ENCODE measurements at regions not wholly inside any gene's neighbourhood (a gene's known extent, or its start where the extent isn't known, plus 50 kb on each side); places are given as distances from the start of the nearest gene placed in this dataset.

DNA sequence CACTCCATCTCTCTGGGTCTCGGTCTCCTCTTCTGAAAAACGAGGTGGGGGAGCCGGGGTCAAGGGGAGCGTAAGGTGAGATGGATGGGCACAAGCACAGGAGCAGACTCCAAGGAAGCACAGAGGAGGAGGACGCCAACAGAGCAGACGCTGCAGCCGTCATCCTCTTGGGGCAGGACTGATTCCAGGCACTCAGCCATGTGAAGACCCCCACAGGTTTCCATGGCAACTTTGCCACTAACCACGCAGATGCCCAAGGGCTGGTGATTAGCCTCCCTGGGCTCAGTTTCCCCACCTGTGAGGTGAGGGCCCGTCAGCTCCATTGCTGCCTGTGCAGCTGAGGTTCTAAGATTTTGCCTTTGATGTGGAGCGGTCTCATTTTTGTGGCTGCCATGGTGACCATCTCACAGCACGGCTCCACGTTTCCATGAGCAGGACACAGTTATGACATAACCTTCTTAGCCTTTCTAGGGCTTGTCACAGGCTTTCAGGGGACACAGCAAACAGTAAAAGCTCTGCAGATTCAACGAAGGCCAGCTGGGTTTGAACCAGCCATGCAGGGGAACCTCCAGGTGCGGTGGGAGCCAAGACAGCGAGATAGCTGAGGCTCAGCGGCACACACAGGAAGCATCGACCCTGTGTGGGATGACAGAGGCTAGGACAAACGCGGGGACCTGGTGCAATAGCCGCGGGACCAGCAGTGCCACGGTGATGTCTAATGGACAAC is 170.3 kb downstream of the NUP210 start:
- no peak overlapping the region for H3K4me3 ChIP-seq (ENCODE audit: low read depth in 1 of 2, low read length in 2 of 2)
- H3K27ac ChIP-seq (ENCODE audit: low read depth in 2 of 2, low read length in 1 of 2): no peak overlapping the region
- H3K9me3 ChIP-seq (ENCODE audit: control insufficient read depth in 2 of 2, insufficient read depth in 1 of 2, low read depth in 1 of 2, low read length in 1 of 2): no peaks in the 10 kb centered on the region
- no peaks in the 10 kb centered on the region for H3K36me3 ChIP-seq (ENCODE audit: control insufficient read depth in 2 of 2, insufficient read depth in 2 of 2, low read length in 1 of 2)
- peaks cover 0 to 11% of the 10 kb centered on the region in 2 donors for H3K4me1 ChIP-seq (ENCODE audit: control insufficient read depth in 2 of 2, insufficient read depth in 2 of 2, low read length in 1 of 2)
- 77 to 79% methylated on average over 22 of the region's 22 CpGs for WGBS, 2 donors
- no peaks in the 10 kb centered on the region for H3K27me3 ChIP-seq (ENCODE audit: control insufficient read depth in 1 of 2, insufficient read depth in 2 of 2, low read length in 2 of 2)

- Histone ChIP-seq H3K9me3 (ENCODE audit: control insufficient read depth in 2 of 2, insufficient read depth in 1 of 2, low read depth in 1 of 2, low read length in 1 of 2) (no peaks in the 10 kb centered on the region), H3K36me3 (ENCODE audit: control insufficient read depth in 2 of 2, insufficient read depth in 2 of 2, low read length in 1 of 2) (no peaks in the 10 kb centered on the region), H3K27me3 (ENCODE audit: control insufficient read depth in 1 of 2, insufficient read depth in 2 of 2, low read length in 2 of 2) (no peaks in the 10 kb centered on the region), H3K4me1 (ENCODE audit: control insufficient read depth in 2 of 2, insufficient read depth in 2 of 2, low read length in 1 of 2) (peaks cover 0 to 14% of the 10 kb centered on the region in 2 donors), H3K27ac (ENCODE audit: low read depth in 2 of 2, low read length in 1 of 2) (no peak overlapping the region), H3K4me3 (ENCODE audit: low read depth in 1 of 2, low read length in 2 of 2) (no peak overlapping the region)
- WGBS, 2 donors: 48 to 61% methylated on average over 6 of the region's 6 CpGs
These were observed 171.5 kb downstream of the NUP210 start for GRCh38 chr3:13248640-13249039.

DNA sequence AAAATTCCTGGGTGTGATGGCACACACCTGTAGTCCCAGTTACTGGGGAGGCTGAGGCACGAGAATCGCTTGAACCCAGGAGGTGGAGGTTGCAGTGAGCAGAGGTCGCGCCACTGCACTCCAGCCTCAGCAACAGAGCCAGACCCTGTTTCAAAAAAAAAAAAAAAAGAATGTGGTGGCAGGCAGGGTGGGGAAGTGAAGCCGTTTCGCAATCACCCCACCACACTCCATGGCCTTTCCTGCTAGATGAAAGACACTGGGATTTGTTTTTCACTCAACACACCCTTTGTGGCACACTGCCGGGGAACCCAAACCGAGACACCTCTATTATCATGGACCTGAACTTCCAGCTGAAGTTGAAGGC is 172.4 kb upstream of the IQSEC1 start:
- H3K27me3 ChIP-seq (ENCODE audit: control insufficient read depth in 1 of 2, insufficient read depth in 2 of 2, low read length in 2 of 2): no peaks in the 10 kb centered on the region

GRCh38 chr3:13243586-13243985 is 170.4 kb upstream of the IQSEC1 start:
- WGBS, 2 donors: 82 to 83% methylated on average over 9 of the region's 9 CpGs
- no peaks in the 10 kb centered on the region for H3K27me3 ChIP-seq (ENCODE audit: control insufficient read depth in 1 of 2, insufficient read depth in 2 of 2, low read length in 2 of 2)
- H3K27ac ChIP-seq (ENCODE audit: low read depth in 2 of 2, low read length in 1 of 2): no peak overlapping the region
- no peaks in the 10 kb centered on the region for H3K9me3 ChIP-seq (ENCODE audit: control insufficient read depth in 2 of 2, insufficient read depth in 1 of 2, low read depth in 1 of 2, low read length in 1 of 2)
- H3K36me3 ChIP-seq (ENCODE audit: control insufficient read depth in 2 of 2, insufficient read depth in 2 of 2, low read length in 1 of 2): no peaks in the 10 kb centered on the region
- peaks cover 0 to 6% of the 10 kb centered on the region in 2 donors for H3K4me1 ChIP-seq (ENCODE audit: control insufficient read depth in 2 of 2, insufficient read depth in 2 of 2, low read length in 1 of 2)
- no peak overlapping the region for H3K4me3 ChIP-seq (ENCODE audit: low read depth in 1 of 2, low read length in 2 of 2)

More for the DNA sequence above, 172.4 kb upstream of the IQSEC1 start:
- peak overlapping the region; percentile 19 to 78 for H3K27ac ChIP-seq (ENCODE audit: low read depth in 2 of 2, low read length in 1 of 2)
- H3K9me3 ChIP-seq (ENCODE audit: control insufficient read depth in 2 of 2, insufficient read depth in 1 of 2, low read depth in 1 of 2, low read length in 1 of 2): no peaks in the 10 kb centered on the region
- H3K36me3 ChIP-seq (ENCODE audit: control insufficient read depth in 2 of 2, insufficient read depth in 2 of 2, low read length in 1 of 2): no peaks in the 10 kb centered on the region
- no peak overlapping the region for H3K4me3 ChIP-seq (ENCODE audit: low read depth in 1 of 2, low read length in 2 of 2)
- WGBS, 2 donors: 73 to 74% methylated on average over 8 of the region's 8 CpGs
- H3K4me1 ChIP-seq (ENCODE audit: control insufficient read depth in 2 of 2, insufficient read depth in 2 of 2, low read length in 1 of 2): peaks cover 0 to 12% of the 10 kb centered on the region in 2 donors

DNA sequence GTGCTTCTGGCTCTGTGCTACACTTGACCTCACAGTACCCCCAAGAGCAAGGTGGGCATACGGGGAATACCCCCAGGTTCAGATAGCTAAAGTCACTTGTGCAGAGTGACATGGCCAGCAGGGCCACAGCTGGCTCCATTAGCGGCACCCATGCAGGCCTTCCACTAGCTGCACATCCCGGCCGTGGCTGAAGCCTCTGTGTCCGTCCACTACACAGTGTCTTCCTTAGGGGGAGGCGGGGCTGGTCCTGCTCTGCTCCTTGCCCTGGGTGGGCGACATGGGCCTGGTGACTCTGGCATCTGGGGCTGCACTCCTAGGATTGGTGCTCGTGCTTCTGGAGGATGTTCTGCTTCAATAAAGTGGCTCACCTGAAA is 169.1 kb upstream of the IQSEC1 start:
- Histone ChIP-seq H3K4me1 (ENCODE audit: control insufficient read depth in 2 of 2, insufficient read depth in 2 of 2, low read length in 1 of 2) (peaks cover 2 to 6% of the 10 kb centered on the region in 2 donors), H3K4me3 (ENCODE audit: low read depth in 1 of 2, low read length in 2 of 2) (no peak overlapping the region), H3K9me3 (ENCODE audit: control insufficient read depth in 2 of 2, insufficient read depth in 1 of 2, low read depth in 1 of 2, low read length in 1 of 2) (peaks cover 0 to 2% of the 10 kb centered on the region in 2 donors), H3K27ac (ENCODE audit: low read depth in 2 of 2, low read length in 1 of 2) (no peak overlapping the region), H3K36me3 (ENCODE audit: control insufficient read depth in 2 of 2, insufficient read depth in 2 of 2, low read length in 1 of 2) (no peaks in the 10 kb centered on the region), H3K27me3 (ENCODE audit: control insufficient read depth in 1 of 2, insufficient read depth in 2 of 2, low read length in 2 of 2) (no peaks in the 10 kb centered on the region)
- 89 to 91% methylated on average over 8 of the region's 8 CpGs for WGBS, 2 donors

DNA sequence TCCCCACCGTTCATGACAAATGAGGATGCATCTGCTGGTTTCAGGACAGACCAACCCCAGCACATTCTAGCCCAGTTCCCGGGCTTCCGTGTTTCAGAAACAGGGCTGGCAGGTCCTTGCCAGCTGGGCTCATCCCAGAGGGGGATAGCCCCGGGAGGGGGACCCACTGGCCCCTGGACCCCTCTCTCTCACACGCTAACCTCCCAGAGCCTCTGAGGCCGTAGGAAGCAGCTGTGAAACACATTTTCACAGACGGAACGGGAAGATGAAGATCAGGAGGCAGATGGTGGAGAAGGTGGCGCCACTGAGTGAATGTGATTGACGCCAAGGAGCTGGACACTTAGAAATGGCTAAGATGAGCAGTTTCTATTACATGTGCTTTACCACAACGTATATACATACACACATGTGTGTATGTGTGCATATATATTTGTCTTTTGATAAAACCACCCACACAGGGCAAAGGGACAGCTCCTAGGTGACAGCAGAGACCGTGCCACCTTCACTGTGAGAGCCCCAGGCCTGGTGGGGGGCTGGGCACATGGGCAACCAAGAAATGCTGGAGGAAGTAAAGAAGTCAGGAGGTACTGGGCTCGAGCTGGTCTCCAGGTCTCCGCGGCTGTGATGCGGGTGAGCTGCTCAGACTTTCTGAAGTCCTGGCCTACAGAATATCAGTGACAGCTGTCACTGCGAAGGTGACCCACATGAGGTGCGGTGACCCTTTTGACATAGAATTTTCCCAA is 168.6 kb upstream of the IQSEC1 start:
- H3K4me1 ChIP-seq (ENCODE audit: control insufficient read depth in 2 of 2, insufficient read depth in 2 of 2, low read length in 1 of 2): peaks cover 2 to 3% of the 10 kb centered on the region in 2 donors
- H3K9me3 ChIP-seq (ENCODE audit: control insufficient read depth in 2 of 2, insufficient read depth in 1 of 2, low read depth in 1 of 2, low read length in 1 of 2): peaks cover 0 to 2% of the 10 kb centered on the region in 2 donors
- no peak overlapping the region for H3K27ac ChIP-seq (ENCODE audit: low read depth in 2 of 2, low read length in 1 of 2)
- H3K4me3 ChIP-seq (ENCODE audit: low read depth in 1 of 2, low read length in 2 of 2): no peak overlapping the region
- 81% methylated on average over 18 of the region's 18 CpGs for whole genome bisulfite sequencing, 2 donors
- H3K27me3 ChIP-seq (ENCODE audit: control insufficient read depth in 1 of 2, insufficient read depth in 2 of 2, low read length in 2 of 2): no peaks in the 10 kb centered on the region
- H3K36me3 ChIP-seq (ENCODE audit: control insufficient read depth in 2 of 2, insufficient read depth in 2 of 2, low read length in 1 of 2): no peaks in the 10 kb centered on the region

GRCh38 chr3:13240928-13241618 is 167.8 kb upstream of the IQSEC1 start:
- 72 to 77% methylated on average over 17 of the region's 17 CpGs for WGBS, 2 donors
- Histone ChIP-seq H3K27ac (ENCODE audit: low read depth in 2 of 2, low read length in 1 of 2) (no peak overlapping the region), H3K4me1 (ENCODE audit: control insufficient read depth in 2 of 2, insufficient read depth in 2 of 2, low read length in 1 of 2) (peaks cover 2 to 3% of the 10 kb centered on the region in 2 donors), H3K36me3 (ENCODE audit: control insufficient read depth in 2 of 2, insufficient read depth in 2 of 2, low read length in 1 of 2) (no peaks in the 10 kb centered on the region), H3K4me3 (ENCODE audit: low read depth in 1 of 2, low read length in 2 of 2) (no peak overlapping the region), H3K9me3 (ENCODE audit: control insufficient read depth in 2 of 2, insufficient read depth in 1 of 2, low read depth in 1 of 2, low read length in 1 of 2) (peaks cover 0 to 2% of the 10 kb centered on the region in 2 donors), H3K27me3 (ENCODE audit: control insufficient read depth in 1 of 2, insufficient read depth in 2 of 2, low read length in 2 of 2) (no peaks in the 10 kb centered on the region)

- WGBS, 2 donors: 72 to 74% methylated on average over 8 of the region's 8 CpGs
- peaks cover 5 to 6% of the 10 kb centered on the region in 2 donors for H3K4me1 ChIP-seq (ENCODE audit: control insufficient read depth in 2 of 2, insufficient read depth in 2 of 2, low read length in 1 of 2)
- H3K4me3 ChIP-seq (ENCODE audit: low read depth in 1 of 2, low read length in 2 of 2): no peak overlapping the region
- H3K36me3 ChIP-seq (ENCODE audit: control insufficient read depth in 2 of 2, insufficient read depth in 2 of 2, low read length in 1 of 2): no peaks in the 10 kb centered on the region
- H3K9me3 ChIP-seq (ENCODE audit: control insufficient read depth in 2 of 2, insufficient read depth in 1 of 2, low read depth in 1 of 2, low read length in 1 of 2): peaks cover 0 to 2% of the 10 kb centered on the region in 2 donors
- H3K27ac ChIP-seq (ENCODE audit: low read depth in 2 of 2, low read length in 1 of 2): no peak overlapping the region
- peaks cover 0 to 5% of the 10 kb centered on the region in 2 donors for H3K27me3 ChIP-seq (ENCODE audit: control insufficient read depth in 1 of 2, insufficient read depth in 2 of 2, low read length in 2 of 2)
These were observed 166.2 kb upstream of the IQSEC1 start for GRCh38 chr3:13239467-13239760.

DNA sequence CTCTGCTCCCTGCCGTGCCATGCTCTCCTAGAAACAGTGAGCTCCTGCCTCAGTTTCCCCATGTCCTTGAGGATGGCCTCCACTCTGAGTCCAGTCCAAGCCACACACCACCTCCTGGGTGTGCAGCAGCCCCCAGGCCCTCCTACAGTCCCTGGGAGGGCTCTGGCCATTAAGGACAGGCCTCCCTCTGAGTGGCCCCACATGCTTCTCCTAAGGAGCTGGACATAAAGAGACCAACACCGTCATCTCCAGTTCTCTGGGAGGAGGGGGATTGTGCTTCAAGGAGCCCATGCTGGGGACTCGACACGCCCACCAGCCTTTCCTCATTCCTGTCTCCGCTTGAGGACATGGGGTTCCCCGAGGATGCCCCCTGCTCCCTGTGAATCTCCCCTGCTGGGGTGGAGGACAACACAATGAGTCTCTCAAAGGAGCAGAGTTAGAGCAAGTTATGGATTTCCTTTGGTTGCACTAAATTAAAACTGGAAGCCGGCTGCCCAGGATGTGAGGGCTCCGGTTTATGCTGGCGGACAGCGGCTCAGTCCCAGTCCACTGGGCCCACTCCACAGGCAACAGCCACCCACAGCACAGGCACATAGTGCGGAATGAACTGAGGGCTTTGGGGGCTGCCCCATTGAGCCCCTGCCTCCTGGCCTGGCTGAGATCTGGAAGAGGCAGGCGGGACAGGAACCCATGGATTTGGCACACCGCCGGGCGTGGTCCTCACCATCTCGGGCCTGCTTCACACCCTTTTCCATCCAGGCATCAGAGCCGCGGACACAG is 165.6 kb upstream of the IQSEC1 start:
- Histone ChIP-seq H3K36me3 (ENCODE audit: control insufficient read depth in 2 of 2, insufficient read depth in 2 of 2, low read length in 1 of 2) (no peaks in the 10 kb centered on the region), H3K4me1 (ENCODE audit: control insufficient read depth in 2 of 2, insufficient read depth in 2 of 2, low read length in 1 of 2) (peaks cover 5 to 6% of the 10 kb centered on the region in 2 donors), H3K27me3 (ENCODE audit: control insufficient read depth in 1 of 2, insufficient read depth in 2 of 2, low read length in 2 of 2) (peaks cover 0 to 5% of the 10 kb centered on the region in 2 donors), H3K4me3 (ENCODE audit: low read depth in 1 of 2, low read length in 2 of 2) (no peak overlapping the region), H3K9me3 (ENCODE audit: control insufficient read depth in 2 of 2, insufficient read depth in 1 of 2, low read depth in 1 of 2, low read length in 1 of 2) (peaks cover 0 to 2% of the 10 kb centered on the region in 2 donors), H3K27ac (ENCODE audit: low read depth in 2 of 2, low read length in 1 of 2) (no peak overlapping the region)
- 81 to 86% methylated on average over 18 of the region's 18 CpGs for WGBS, 2 donors

Data from esophagus (tissue), 2 donors.